ENCODE measurements at regions not wholly inside any gene's neighbourhood (a gene's known extent, or its start where the extent isn't known, plus 50 kb on each side); places are given as distances from the start of the nearest gene placed in this dataset.
"Not testable (repeated sequence)": the region's sequence is repeated elsewhere in the genome, so short reads cannot be mapped to it uniquely, and the experiment has no call there.

DNA sequence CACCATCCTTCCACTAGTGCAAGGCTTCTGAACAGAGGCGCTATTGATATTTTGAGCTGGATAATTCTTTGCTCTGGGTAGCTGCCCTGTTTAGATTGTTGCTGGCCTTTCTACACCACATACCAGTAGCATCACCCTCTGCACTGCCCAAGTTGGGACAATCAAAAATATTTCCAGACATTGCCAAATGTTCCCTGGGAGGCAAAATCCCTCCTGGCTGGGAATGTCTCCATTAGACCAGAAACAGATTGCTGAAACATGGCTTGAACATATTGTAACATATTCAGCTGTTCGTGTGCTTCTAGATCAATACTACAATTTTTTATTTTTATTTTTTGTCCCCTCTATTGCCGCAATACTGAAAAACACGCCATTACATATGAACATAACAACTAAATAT lies 174.6 kb downstream of the ABCA8 start:
- DNase-seq (ENCODE audit: low spot score) = no peak

DNA sequence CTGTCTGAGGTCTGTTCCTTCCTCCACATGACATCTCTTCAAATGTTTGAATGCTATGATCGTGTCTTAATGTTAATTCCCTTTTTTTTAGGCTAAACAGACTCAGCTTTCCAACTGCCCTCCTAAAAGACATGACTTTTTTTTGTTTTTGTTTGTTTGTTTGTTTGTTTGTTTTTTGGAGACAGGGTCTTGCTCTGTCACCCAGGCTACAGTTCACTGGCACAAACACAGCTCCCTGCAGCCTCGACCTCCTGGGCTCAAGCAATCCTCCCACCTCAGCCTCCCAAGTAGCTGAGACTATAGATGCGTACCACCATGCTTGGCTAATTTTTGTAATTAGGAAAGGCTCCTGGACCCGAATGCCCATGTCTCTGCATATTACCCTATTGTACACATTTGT lies 176.5 kb downstream of the ABCA8 start:
- DNase-seq (ENCODE audit: low spot score) = no peak

DNA sequence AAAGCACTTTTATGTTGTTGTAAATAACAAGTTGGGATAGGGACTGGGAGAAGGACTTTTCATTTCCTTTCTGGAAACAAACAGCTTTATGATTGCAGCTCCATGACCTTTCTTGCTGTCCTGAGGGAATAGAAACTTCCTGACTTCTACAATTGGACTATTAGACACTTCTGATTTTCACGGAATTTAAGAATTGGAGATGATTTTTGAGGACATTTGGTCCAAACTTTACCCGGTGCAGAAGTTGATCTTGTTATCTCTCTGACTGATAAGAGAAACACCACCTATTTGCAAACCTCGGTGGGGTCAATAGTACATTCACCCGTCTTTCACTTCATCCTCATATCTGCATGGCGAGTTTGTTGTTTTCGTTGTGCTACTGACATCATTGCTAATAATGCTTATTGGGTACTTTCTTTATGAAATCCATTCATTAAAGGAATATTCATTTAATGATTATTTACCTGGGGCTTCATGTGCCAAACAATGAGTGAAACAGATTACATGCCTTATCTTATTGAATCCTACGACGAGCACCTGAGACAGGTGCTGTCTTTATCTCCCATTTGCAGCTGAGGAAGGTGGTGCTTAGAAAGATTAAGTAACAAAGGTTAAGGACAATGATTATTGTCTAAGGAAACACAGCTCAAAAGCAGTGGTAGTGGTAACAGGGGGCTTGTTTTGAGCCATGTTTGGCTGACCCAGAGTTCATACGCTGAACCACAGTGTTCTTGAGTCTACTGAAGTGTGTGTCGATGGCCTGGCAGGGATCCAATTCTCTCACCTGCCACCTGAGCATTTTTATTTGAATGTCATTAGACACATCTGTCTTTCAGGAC lies 176.9 kb upstream of the FAM20A start:
- DNase-seq (ENCODE audit: low spot score) = peak; percentile 83

DNA sequence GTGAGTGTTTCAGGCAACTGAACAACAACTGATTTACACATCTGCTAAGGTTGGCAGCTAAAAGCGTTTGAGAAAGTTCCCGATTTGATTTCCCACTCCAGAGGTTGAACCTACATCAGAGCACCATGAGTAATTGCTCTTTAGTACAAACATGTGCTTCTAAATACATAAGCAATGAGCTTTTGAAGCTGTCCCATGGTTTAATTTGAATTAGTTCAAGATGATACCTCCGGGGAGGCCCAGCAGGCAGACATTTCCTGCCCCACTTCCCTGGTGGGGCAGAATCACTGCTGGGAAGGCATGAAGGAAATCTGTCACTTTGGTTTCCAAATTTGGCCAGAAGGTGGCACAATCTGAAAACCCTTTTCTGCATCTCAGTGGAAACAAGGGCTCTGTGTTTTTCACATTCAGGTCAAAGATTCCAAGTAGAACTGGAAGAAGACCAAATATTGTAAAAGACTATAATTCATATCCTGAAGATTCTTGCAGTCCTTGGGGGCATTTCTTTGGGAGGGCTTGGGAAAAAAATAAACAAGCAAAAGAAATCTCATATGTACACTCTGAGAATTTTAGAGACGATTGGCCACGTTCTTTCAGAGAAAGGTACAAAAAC lies 176.2 kb upstream of the FAM20A start:
- peak; percentile 77 for DNase-seq (ENCODE audit: low spot score)

DNA sequence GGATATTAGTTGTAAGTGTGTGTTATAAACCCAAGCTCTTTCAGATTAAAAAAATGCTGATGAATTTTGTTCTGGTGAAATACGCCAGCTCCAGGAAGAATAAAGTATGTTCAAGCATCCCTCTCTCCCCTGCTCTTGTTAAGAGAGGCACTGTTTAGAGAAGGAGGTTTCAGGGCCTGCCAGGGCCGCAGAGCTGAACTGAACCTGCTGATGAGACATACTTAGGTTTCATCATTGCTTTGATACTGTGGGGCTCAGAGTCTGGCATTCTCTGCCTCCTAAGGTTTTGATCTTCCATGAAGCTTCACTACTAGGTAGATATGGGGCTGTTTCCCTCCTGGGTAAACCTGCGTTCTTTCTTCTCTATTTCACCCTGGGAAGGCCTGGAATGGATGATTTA lies 175.3 kb upstream of the FAM20A start:
- no peak for DNase-seq (ENCODE audit: low spot score)

DNA sequence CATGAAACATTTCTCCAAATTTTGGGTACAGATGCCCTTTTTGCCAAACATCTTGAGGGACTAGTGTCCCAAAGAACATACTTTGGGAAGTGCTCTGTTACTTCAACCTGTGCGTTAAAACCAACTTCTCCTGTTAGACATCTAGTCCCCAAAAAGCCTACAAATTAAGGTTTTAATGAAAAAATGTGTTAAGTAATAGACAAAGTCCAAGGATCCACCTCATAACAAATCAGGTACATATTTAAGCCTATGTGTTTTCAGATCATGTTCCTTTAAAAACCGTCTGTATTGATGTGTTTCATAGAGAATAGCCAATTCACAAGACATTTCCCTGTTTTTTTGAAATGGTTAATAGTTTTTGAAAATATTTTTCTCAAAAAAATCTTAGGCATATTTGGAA lies 174.8 kb upstream of the FAM20A start:
- no peak for DNase-seq (ENCODE audit: low spot score)

DNA sequence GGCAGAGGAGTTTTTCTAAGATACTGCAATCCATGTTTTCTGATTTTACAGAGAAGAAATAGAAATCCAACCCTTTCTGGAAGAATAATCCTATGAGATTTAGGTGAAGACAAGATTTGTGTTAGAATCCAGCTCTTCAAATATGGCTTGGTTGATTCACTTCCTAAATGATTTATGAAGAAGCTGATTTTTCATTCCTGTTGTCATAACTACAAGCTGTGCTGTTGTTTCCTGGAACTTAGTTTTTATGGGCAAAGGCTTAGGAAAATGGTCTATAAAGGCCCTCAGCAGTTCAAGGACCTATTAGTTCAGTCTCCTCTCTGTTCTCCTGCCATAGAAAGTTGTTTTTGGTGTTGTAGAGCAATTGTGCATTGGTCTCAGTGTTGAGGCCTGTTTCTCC lies 174.2 kb upstream of the FAM20A start:
- DNase-seq (ENCODE audit: low spot score) = no peak

DNA sequence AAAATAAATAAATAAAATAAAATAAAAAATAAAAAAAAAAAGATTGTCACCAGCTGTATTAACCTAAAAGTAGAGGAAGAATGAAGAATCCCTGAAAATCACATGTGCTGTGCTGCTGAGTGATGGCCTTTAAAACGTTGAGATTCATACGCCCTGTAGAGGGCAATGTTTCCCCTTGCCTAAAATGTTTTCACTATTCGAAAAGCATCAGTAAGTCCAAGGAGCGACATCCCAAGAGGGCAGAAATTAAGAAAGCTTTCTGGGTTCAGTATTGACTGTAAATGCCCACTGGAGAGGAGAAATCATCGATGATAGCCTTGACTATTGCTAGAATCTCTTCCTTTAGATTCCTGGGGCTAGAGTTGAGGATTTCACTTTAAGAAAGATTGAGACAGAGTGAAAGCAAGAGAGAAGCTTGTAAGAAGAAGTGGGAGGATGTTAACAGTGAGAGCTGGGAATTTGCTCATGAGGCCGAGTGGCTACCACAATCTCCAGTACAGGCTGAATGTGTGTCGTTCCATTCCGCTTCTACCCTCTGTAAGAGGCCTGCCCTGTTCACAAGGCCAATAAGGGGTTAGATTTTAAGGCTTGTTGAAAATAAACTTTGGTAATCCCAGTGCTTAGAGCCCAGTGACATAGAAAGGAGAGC lies 170.8 kb upstream of the FAM20A start:
- no peak for DNase-seq (ENCODE audit: low spot score)

DNA sequence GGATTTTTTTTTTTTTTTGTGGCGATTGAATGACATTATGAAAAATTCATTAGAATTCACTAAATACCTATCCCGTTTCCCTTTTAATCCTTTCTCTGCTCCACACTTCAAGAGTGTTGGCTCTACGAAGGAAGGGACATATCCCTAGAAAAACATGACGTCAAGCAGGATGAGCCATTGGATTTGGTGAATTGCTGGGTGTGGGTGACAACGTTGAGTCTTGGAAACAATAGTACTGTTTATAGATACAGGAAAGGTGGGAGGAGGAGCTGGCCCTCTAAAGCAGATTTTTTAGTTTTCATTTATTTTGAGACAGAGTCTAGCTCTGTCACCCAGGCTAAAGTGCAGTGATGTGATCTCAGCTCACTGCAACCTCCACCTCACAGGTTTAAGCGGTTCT lies 167.6 kb upstream of the FAM20A start:
- no peak for DNase-seq (ENCODE audit: low spot score)

DNA sequence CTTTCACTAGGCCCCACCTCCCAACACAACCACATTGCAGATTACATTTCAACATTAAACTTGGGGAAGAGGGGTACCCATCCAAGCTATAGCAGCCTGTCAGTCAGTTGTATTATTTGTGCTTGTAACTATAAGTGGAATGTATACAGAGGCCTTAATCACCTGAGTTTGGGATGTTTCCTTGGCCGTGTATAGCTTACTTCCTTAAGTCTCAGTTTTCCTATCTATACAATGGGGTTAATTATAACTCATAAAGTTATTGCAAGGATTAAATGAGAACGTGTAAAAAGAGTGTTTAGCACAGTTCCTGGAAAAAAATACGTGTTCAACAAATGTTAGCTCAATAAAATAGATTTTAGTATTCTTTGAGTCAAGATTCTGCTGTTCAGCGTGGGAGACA lies 165.5 kb upstream of the FAM20A start:
- DNase-seq (ENCODE audit: low spot score) = no peak

DNA sequence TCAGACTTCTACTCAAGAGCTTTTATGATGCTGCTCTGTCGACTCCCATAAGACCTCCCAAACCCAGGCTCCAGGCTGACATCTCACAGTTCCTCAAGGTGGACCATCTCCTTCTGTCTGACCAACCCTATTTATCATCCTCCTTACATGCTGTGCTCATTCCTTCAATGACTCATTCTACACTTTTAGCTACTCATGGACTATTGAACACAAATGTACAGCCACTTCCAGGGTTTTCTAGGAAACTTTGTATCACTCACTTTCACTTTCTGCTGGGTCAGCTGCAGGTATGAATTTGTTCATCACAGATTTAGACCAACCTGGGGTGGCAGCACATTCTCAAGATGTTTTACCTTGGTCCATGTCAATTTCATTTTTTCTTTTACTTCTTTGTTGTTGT lies 162.4 kb upstream of the FAM20A start:
- no peak for DNase-seq (ENCODE audit: low spot score)

DNA sequence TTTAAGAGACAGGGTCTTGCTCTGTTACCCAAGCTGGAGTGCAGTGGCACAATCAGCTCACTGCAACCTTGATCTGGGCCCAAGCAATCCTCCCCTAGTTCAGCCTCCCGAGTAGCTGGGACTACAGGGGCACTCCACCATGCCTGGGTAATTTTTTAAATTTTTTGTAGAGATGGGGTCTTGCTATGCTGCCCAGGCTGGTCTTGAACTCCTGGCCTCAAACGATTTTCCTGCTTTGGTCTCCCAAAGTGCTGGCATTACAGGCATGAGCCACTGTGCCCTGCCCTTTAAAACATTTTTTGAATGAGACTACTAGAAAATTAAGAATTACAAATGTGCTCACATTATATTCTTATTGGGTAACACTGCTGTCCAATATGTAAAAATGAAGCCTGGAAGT lies 161.7 kb upstream of the FAM20A start:
- DNase-seq (ENCODE audit: low spot score) = no peak

DNA sequence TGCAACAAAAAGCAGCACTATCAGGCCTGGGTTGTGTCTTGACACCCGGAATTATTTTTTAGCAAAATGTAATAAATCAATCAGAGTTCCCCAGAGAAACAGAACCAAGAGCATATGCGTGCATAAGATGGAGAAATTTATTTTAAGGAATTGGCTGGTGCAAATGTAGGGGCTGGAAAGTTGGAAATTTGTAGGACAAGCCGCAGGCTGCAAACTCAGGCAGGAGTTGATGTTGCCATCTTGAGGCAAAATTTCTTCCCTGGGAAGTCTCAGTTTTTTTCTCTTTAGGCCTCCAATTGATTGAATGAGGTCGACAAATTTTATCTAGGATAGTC lies 158.9 kb upstream of the FAM20A start:
- no peak for DNase-seq (ENCODE audit: low spot score)

DNA sequence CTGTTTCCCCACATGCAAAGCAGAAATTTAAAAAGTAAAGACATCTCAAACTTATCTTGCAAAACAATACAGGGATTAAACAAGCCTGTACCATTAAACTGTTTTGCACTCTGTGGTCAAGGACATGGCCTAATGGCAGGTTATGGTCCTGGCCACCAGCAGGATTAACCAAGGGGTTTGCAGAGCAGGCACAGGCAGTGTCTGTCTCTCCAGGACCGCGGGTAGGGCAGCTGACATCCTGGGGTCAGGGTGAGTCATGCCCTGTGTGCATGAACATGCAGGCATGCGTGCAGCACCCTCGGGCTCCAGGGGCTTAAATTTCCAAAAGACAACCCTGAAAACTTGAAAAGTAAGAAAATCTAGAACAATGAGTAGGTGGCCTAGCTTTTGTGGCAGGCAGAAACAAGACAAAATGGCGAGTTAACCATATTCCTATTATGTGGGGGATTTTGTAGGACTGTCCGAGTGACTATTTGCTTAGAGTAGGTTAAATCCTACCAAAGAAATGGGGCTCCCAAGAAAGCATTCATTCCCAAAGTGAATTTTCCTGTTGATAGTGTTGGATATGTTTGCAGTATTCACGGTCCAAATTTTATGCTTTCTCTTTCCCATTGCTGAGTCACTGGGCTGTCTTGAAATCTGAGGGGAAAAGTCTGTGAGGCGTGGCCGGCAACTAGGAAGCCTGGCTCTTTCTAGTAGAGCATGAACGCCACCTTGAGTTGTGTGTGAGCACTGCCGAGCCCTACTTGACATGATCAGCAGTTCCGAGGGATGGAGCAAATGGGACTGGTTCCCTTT lies 158.4 kb upstream of the FAM20A start:
- DNase-seq (ENCODE audit: low spot score) = peak; percentile 95

DNA sequence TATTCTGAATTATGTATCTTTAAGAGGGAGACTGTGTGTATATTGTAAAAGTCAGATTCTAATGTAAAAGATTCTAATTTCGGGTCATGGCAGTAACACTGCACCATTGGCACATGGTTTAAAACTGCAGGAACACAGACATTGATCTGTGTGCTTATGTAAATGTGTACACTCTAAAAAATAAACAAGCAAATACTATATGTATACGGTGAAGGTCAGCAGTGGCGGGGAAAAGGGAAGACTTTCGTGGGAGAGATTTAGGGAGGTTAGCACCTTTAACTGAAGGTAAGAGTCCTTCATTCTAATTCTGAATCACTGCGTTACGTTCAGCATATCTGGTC lies 157.8 kb upstream of the FAM20A start:
- DNase-seq (ENCODE audit: low spot score) = no peak

DNA sequence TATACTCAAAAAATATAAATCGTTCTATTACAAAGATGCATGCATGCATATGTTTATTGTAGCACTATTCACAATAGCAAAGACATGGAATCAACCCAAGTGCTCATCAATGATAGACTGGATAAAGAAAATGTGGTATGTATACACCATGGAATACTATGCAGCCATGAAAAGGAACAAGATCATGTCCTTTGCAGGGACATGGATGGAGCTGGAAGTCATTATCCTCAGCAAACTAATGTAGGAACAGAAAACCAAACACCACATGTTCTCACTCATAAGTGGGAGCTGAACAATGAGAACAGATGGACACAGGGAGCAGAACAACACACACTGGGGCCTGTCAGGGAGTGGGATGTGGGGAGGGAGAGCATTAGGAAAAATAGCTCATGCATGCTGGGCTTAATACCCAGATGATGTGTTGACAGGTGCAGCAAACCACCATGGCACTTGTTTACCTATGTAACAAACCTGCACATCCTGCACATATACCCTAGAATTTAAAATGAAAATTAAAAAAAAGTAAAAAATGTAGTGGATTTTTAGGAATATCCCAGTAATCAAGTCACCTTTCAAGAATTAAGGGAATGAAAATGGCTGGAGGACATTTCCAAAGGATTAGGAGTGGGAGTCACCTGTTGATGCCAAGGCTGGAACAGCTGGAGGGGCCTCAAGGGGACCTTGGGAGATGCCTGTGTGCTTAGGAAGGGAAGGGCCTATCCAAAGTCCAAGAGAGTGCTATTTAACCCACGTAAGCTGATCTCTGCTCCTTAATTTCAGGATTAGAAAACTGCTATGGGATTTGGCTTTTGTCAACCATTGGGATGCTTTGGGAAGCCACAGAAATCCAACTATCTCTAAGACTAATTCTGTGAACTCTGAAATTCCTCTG lies 156.9 kb upstream of the FAM20A start:
- not testable (repeated sequence) for DNase-seq (ENCODE audit: low spot score)

DNA sequence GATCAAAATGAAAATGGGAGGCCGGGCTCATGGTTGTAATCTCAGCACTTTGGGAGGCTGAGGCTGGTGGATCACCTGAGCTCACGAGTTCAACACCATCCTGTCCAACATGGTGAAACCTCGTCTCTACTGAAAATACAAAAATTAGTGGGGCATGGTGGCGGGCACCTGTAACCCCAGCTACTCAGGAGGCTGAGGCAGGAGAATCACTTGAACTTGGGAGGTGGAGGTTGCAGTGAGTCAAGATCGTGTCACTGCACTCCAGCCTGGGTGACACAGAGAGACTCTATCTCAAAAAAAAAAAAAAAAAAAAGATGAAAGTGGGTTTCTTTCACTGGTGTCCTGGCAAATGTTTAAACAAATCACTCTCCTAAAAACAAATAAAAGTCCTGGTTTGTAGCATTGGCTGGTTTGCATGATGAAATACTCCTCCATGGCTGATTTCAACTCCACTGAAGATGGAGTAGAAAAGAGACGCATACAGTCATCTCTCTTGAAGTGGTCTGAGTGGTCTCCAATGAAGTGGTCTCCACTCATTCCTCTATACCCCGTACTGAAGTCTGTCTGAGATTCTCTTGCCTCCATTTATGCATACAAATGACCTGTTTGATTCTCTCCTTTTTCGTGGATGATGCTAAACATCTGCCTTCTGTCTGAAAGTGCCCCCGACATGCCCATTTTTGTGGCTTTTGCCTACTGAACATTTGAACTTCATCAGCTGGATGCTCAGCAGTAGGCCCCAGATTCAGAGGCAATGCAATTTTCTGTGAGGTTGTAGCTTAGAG lies 153.0 kb upstream of the FAM20A start:
- DNase-seq (ENCODE audit: low spot score) = no peak

DNA sequence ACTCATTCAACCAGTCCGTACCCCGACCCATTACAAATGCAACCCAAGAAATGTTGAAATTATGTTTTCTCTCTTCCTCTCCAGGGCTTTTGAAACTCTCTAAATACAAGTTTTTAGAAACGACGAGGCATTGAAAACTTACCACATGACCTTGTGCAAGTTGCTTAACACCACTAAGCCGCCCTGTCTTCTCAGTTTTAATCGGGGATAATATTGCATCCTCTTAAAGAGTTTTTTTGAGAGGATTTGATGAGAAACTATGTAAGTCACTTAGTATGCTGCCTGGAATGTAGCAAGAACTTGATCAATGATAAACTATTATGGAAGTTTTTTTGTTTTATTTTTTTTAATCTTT lies 149.0 kb upstream of the FAM20A start:
- no peak for DNase-seq (ENCODE audit: low spot score)

DNA sequence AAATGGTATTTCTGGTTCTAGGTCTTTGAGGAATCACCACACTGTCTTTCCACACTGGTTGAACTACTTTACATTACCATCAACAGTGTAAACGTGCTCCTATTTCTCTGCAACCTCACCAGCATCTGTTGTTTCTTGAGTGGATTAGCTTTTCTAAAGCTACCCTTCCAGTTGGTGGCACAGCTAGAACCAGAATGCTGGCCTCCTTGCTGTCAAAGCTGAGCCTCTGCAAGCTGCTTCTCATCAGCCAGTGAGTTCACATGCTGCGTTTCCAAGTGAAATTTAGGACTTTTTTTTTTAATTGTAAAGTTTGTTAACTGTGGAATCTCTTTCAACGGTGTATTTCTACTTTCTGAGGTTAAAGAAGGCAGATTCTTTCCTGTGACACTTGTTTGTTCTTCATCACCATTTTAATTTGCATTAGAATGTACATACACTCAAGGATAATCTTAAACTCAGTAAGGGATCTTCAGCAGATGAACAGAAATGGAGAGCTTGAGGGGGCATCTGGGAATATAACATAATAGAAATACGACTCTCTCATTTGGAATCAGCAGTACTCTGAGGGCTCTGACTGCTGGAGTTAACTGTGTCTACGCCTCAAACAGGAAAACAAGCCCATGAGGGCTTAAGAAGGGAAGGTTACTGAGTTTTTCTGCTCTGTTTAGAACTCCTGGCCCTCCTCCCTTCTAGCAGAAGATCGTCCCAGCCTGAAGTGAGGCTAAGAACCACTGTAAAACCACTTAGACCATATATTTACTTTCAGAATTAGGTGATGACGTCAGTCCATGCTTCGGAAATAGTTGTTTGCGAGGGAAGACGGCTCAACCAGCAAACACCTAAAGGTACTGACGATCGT lies 148.4 kb upstream of the FAM20A start:
- no peak for DNase-seq (ENCODE audit: low spot score)

DNA sequence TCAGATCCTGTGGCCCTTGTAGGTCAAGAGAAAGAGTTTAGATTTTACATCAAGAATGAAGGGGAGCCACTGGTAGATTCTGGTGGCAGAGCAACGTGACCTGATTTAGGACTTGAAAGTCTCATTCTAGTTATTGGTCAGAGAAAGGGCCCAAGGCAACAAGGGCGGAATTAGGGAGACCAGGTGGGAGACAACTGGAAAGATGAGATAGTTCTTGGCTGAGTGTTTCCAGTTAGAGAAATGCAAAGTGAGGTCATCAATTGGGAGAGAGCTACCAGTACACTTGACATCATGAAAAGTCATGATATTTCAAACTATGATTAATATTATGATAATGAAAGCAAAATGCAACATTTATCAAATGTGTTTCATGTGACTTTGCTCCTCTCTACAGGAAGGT lies 147.2 kb upstream of the FAM20A start:
- DNase-seq (ENCODE audit: low spot score) = no peak
